ENCODE measurements at regions not wholly inside any gene's neighbourhood (a gene's known extent, or its start where the extent isn't known, plus 50 kb on each side); places are given as distances from the start of the nearest gene placed in this dataset.
"Not testable (repeated sequence)": the region's sequence is repeated elsewhere in the genome, so short reads cannot be mapped to it uniquely, and the experiment has no call there.

- not testable (repeated sequence) for H3K4me3 ChIP-seq (ENCODE audit: insufficient read depth, low read depth, low read length); H3K4me2 ChIP-seq (ENCODE audit: low read length); H3K27me3 ChIP-seq (ENCODE audit: insufficient read depth, low read length); H3K4me3 Mint-ChIP-seq (ENCODE audit: unreplicated experiment); H3K9ac ChIP-seq (ENCODE audit: low read length); DNase-seq (ENCODE audit: low read depth); H4K20me1 ChIP-seq (ENCODE audit: insufficient read depth, low read length); H3K27ac Mint-ChIP-seq (ENCODE audit: unreplicated experiment); H2AFZ ChIP-seq (ENCODE audit: low read depth, low read length); H3K27me3 Mint-ChIP-seq (ENCODE audit: low read depth, unreplicated experiment); H3K79me2 ChIP-seq (ENCODE audit: insufficient read depth, low read length); FAIRE-seq; H3K4me1 ChIP-seq (ENCODE audit: insufficient read depth, low read length); H3K27ac ChIP-seq (ENCODE audit: low read depth, low read length); H3K36me3 Mint-ChIP-seq (ENCODE audit: low read depth, unreplicated experiment); H3K4me1 Mint-ChIP-seq (ENCODE audit: low read depth, unreplicated experiment); H3K36me3 ChIP-seq (ENCODE audit: insufficient read depth, low read length)
- H3K9me3 Mint-ChIP-seq (ENCODE audit: unreplicated experiment): peaks cover 12% of the 10 kb centered on the region
- H3K9me3 ChIP-seq (ENCODE audit: insufficient read depth, low read depth, low read length): peaks cover 13% of the 10 kb centered on the region
These were observed 118.9 kb upstream of the TPTE start for GRCh38 chr21:10402461-10402860.

GRCh38 chr21:10405331-10405730, 116.1 kb upstream of the TPTE start:
- not testable (repeated sequence) for H3K36me3 Mint-ChIP-seq (ENCODE audit: low read depth, unreplicated experiment); H3K27me3 Mint-ChIP-seq (ENCODE audit: low read depth, unreplicated experiment); H3K4me1 Mint-ChIP-seq (ENCODE audit: low read depth, unreplicated experiment); H3K79me2 ChIP-seq (ENCODE audit: insufficient read depth, low read length); H3K4me2 ChIP-seq (ENCODE audit: low read length); H3K36me3 ChIP-seq (ENCODE audit: insufficient read depth, low read length); H3K9ac ChIP-seq (ENCODE audit: low read length); H4K20me1 ChIP-seq (ENCODE audit: insufficient read depth, low read length); H3K27me3 ChIP-seq (ENCODE audit: insufficient read depth, low read length); H3K4me1 ChIP-seq (ENCODE audit: insufficient read depth, low read length); H3K27ac ChIP-seq (ENCODE audit: low read depth, low read length); H3K4me3 ChIP-seq (ENCODE audit: insufficient read depth, low read depth, low read length); H3K4me3 Mint-ChIP-seq (ENCODE audit: unreplicated experiment); FAIRE-seq; DNase-seq (ENCODE audit: low read depth); H2AFZ ChIP-seq (ENCODE audit: low read depth, low read length); H3K27ac Mint-ChIP-seq (ENCODE audit: unreplicated experiment)
- H3K9me3 Mint-ChIP-seq (ENCODE audit: unreplicated experiment): peaks cover 11% of the 10 kb centered on the region
- H3K9me3 ChIP-seq (ENCODE audit: insufficient read depth, low read depth, low read length): peaks cover 13% of the 10 kb centered on the region

GRCh38 chr21:10409786-10410185, 111.6 kb upstream of the TPTE start:
- not testable (repeated sequence) for H3K4me2 ChIP-seq (ENCODE audit: low read length); H3K27ac Mint-ChIP-seq (ENCODE audit: unreplicated experiment); H3K4me3 ChIP-seq (ENCODE audit: insufficient read depth, low read depth, low read length); H3K79me2 ChIP-seq (ENCODE audit: insufficient read depth, low read length); H3K4me1 ChIP-seq (ENCODE audit: insufficient read depth, low read length); H3K4me3 Mint-ChIP-seq (ENCODE audit: unreplicated experiment); H3K9me3 ChIP-seq (ENCODE audit: insufficient read depth, low read depth, low read length); DNase-seq (ENCODE audit: low read depth); H3K27me3 ChIP-seq (ENCODE audit: insufficient read depth, low read length); H3K27me3 Mint-ChIP-seq (ENCODE audit: low read depth, unreplicated experiment); H3K36me3 ChIP-seq (ENCODE audit: insufficient read depth, low read length); FAIRE-seq; H3K9ac ChIP-seq (ENCODE audit: low read length); H3K9me3 Mint-ChIP-seq (ENCODE audit: unreplicated experiment); H3K27ac ChIP-seq (ENCODE audit: low read depth, low read length); H3K4me1 Mint-ChIP-seq (ENCODE audit: low read depth, unreplicated experiment); H4K20me1 ChIP-seq (ENCODE audit: insufficient read depth, low read length); H2AFZ ChIP-seq (ENCODE audit: low read depth, low read length); H3K36me3 Mint-ChIP-seq (ENCODE audit: low read depth, unreplicated experiment)

GRCh38 chr21:10410354-10410929, 110.9 kb upstream of the TPTE start:
- H3K4me1 ChIP-seq (ENCODE audit: insufficient read depth, low read length); H3K4me1 Mint-ChIP-seq (ENCODE audit: low read depth, unreplicated experiment); H3K27me3 Mint-ChIP-seq (ENCODE audit: low read depth, unreplicated experiment); H3K36me3 ChIP-seq (ENCODE audit: insufficient read depth, low read length); H3K9me3 Mint-ChIP-seq (ENCODE audit: unreplicated experiment); H3K9me3 ChIP-seq (ENCODE audit: insufficient read depth, low read depth, low read length); H3K36me3 Mint-ChIP-seq (ENCODE audit: low read depth, unreplicated experiment); DNase-seq (ENCODE audit: low read depth); H3K4me3 Mint-ChIP-seq (ENCODE audit: unreplicated experiment); H3K27ac ChIP-seq (ENCODE audit: low read depth, low read length); H2AFZ ChIP-seq (ENCODE audit: low read depth, low read length); H3K9ac ChIP-seq (ENCODE audit: low read length); H3K4me2 ChIP-seq (ENCODE audit: low read length); H3K79me2 ChIP-seq (ENCODE audit: insufficient read depth, low read length); H3K4me3 ChIP-seq (ENCODE audit: insufficient read depth, low read depth, low read length); H3K27ac Mint-ChIP-seq (ENCODE audit: unreplicated experiment); FAIRE-seq; H3K27me3 ChIP-seq (ENCODE audit: insufficient read depth, low read length); H4K20me1 ChIP-seq (ENCODE audit: insufficient read depth, low read length): not testable (repeated sequence)

- FAIRE-seq: not testable (repeated sequence)
These were observed 109.4 kb upstream of the TPTE start for GRCh38 chr21:10411776-10412526.

GRCh38 chr21:10412928-10413246, 108.5 kb upstream of the TPTE start:
- not testable (repeated sequence) for H3K4me3 Mint-ChIP-seq (ENCODE audit: unreplicated experiment); H3K79me2 ChIP-seq (ENCODE audit: insufficient read depth, low read length); H3K4me1 ChIP-seq (ENCODE audit: insufficient read depth, low read length); H2AFZ ChIP-seq (ENCODE audit: low read depth, low read length); H4K20me1 ChIP-seq (ENCODE audit: insufficient read depth, low read length); H3K27me3 ChIP-seq (ENCODE audit: insufficient read depth, low read length); H3K27me3 Mint-ChIP-seq (ENCODE audit: low read depth, unreplicated experiment); H3K36me3 Mint-ChIP-seq (ENCODE audit: low read depth, unreplicated experiment); H3K9ac ChIP-seq (ENCODE audit: low read length); H3K9me3 Mint-ChIP-seq (ENCODE audit: unreplicated experiment); H3K27ac ChIP-seq (ENCODE audit: low read depth, low read length); H3K27ac Mint-ChIP-seq (ENCODE audit: unreplicated experiment); H3K4me3 ChIP-seq (ENCODE audit: insufficient read depth, low read depth, low read length); H3K4me1 Mint-ChIP-seq (ENCODE audit: low read depth, unreplicated experiment); DNase-seq (ENCODE audit: low read depth); H3K36me3 ChIP-seq (ENCODE audit: insufficient read depth, low read length); H3K4me2 ChIP-seq (ENCODE audit: low read length); FAIRE-seq
- H3K9me3 ChIP-seq (ENCODE audit: insufficient read depth, low read depth, low read length): peaks cover 23% of the 10 kb centered on the region

More at GRCh38 chr21:10411776-10412526, 109.4 kb upstream of the TPTE start:
- H3K27me3 ChIP-seq (ENCODE audit: insufficient read depth, low read length); H3K4me2 ChIP-seq (ENCODE audit: low read length); H3K4me1 ChIP-seq (ENCODE audit: insufficient read depth, low read length); H3K4me1 Mint-ChIP-seq (ENCODE audit: low read depth, unreplicated experiment); H3K27ac Mint-ChIP-seq (ENCODE audit: unreplicated experiment); DNase-seq (ENCODE audit: low read depth); H4K20me1 ChIP-seq (ENCODE audit: insufficient read depth, low read length); H3K4me3 Mint-ChIP-seq (ENCODE audit: unreplicated experiment); H3K9ac ChIP-seq (ENCODE audit: low read length); H3K4me3 ChIP-seq (ENCODE audit: insufficient read depth, low read depth, low read length); H3K36me3 Mint-ChIP-seq (ENCODE audit: low read depth, unreplicated experiment); H3K9me3 Mint-ChIP-seq (ENCODE audit: unreplicated experiment); H2AFZ ChIP-seq (ENCODE audit: low read depth, low read length); H3K27me3 Mint-ChIP-seq (ENCODE audit: low read depth, unreplicated experiment); H3K27ac ChIP-seq (ENCODE audit: low read depth, low read length); H3K79me2 ChIP-seq (ENCODE audit: insufficient read depth, low read length); H3K36me3 ChIP-seq (ENCODE audit: insufficient read depth, low read length): not testable (repeated sequence)
- peaks cover 16% of the 10 kb centered on the region for H3K9me3 ChIP-seq (ENCODE audit: insufficient read depth, low read depth, low read length)

Data from astrocyte (in vitro differentiated cells and primary cell).